ENCODE measurements at regions not wholly inside any gene's neighbourhood (a gene's known extent, or its start where the extent isn't known, plus 50 kb on each side); places are given as distances from the start of the nearest gene placed in this dataset.

DNA sequence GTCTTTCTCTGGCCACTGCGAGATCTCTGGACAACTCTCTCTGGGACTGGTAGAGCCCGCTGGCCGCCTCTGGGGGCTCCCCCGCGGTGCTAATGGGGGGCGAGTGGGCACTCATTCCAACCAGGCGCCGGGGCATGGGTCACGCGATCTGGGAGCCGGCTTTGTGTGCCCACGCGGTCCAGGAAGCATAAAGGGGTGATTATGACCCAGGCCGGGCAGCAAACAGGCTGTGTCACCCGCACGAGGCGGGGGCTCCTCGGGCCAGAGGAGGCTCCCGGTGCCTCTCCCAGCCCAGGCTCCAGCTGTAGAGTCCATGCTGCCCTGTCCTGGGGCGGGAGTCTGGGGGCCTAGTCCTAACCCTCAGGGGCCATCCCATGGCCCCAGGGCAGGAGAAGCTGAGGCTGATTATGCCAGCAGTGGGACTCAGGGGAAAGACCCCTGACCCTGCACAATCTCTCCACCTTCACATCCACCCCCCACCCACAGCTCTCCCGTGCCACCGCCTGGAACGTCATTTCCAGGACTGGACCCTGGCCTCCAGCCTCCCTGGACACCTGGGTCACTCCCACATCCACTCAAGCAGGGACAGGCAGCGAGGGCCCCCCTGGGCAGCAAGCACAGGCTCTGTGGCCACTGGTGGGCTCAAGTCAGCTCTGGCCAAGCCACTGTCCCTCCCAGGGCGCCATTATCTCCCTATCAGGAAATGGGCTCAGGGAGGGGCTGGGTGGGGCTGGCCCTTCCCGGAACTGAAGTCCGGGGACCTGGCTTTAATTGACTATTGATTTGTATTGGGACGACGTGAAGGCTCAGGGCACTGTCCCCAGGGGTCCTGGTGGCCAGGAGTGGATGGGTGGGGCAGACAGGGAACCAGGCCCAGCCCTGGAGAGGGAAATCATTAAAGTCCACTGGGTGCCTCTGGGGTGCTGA lies 50.0 kb downstream of the PTPRS start:
- Histone ChIP-seq H3K4me1 (ENCODE audit: control insufficient read depth in 2 of 2, insufficient read depth in 2 of 2, low read length in 2 of 2) (peaks cover 37 to 44% of the 10 kb centered on the region in 2 donors), H3K4me3 (ENCODE audit: control extremely low read depth in 1 of 5, extremely low read depth in 1 of 5, insufficient read depth in 1 of 5, low read depth in 2 of 5, low read length in 4 of 5) (no peak overlapping the region), H3K9ac (ENCODE audit: low read length) (no peak overlapping the region), H3K27me3 (replicated peaks in 1 of 4; ENCODE audit: control extremely low read depth in 1 of 4, control insufficient read depth in 3 of 4, insufficient read depth in 4 of 4, low read length in 3 of 4) (peaks cover 0 to 28% (median 1%) of the 10 kb centered on the region in 4 experiments), H3K4me2 (replicated peaks; ENCODE audit: low read depth, low read length, poor library complexity, severe bottlenecking) (no peak overlapping the region), H4K20me1 (ENCODE audit: control insufficient read depth, insufficient read depth, low read length, poor library complexity, severe bottlenecking) (no peaks in the 10 kb centered on the region), H3K9me3 (ENCODE audit: control extremely low read depth in 1 of 3, control insufficient read depth in 2 of 3, insufficient read depth in 1 of 3, low read length in 2 of 3) (peaks cover 0 to 20% (median 0%) of the 10 kb centered on the region in 3 donors), H3K36me3 (replicated peaks in 1 of 2; ENCODE audit: control extremely low read depth in 1 of 2, control insufficient read depth in 1 of 2, extremely low read depth in 1 of 2, insufficient read depth in 2 of 2, low read length in 1 of 2) (no peaks in the 10 kb centered on the region), H3K27ac (ENCODE audit: low read length in 2 of 2) (no peak overlapping the region), H3K79me2 (ENCODE audit: control insufficient read depth, insufficient read depth, low read length) (no peaks in the 10 kb centered on the region), H2AFZ (ENCODE audit: insufficient read depth, low read depth, low read length, poor library complexity, severe bottlenecking) (no peak overlapping the region)
- Mint-ChIP-seq H3K9me3 (ENCODE audit: insufficient read depth) (peaks cover 6% of the 10 kb centered on the region), H3K27me3 (peaks cover 22% of the 10 kb centered on the region), H3K27ac (no peak overlapping the region), H3K4me1 (peaks cover 38% of the 10 kb centered on the region), H3K4me3 (no peak overlapping the region)
- DNase-seq (no peak), ATAC-seq (ENCODE audit: low read depth) (no peak)
- CTCF ChIA-PET: no interaction called here
- 92% methylated on average over 27 of the region's 29 CpGs for WGBS (ENCODE audit: insufficient coverage)
- TF ChIP-seq EZH2 (IDR thresholded peaks at IDR 0.05; ENCODE audit: borderline replicate concordance, insufficient read depth, low read depth, low read length, poor library complexity, severe bottlenecking): no peak
- TF ChIP-seq, protein P1, sequence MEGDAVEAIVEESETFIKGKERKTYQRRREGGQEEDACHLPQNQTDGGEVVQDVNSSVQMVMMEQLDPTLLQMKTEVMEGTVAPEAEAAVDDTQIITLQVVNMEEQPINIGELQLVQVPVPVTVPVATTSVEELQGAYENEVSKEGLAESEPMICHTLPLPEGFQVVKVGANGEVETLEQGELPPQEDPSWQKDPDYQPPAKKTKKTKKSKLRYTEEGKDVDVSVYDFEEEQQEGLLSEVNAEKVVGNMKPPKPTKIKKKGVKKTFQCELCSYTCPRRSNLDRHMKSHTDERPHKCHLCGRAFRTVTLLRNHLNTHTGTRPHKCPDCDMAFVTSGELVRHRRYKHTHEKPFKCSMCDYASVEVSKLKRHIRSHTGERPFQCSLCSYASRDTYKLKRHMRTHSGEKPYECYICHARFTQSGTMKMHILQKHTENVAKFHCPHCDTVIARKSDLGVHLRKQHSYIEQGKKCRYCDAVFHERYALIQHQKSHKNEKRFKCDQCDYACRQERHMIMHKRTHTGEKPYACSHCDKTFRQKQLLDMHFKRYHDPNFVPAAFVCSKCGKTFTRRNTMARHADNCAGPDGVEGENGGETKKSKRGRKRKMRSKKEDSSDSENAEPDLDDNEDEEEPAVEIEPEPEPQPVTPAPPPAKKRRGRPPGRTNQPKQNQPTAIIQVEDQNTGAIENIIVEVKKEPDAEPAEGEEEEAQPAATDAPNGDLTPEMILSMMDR (IDR thresholded peaks at IDR 0.05): no peak
- POLR2A ChIA-PET: no interaction called here
- intact Hi-C loops (cut with micrococcal nuclease): no loop called here
